H1 (cell line): ENCODE measurements at regions not wholly inside any gene's neighbourhood (a gene's known extent, or its start where the extent isn't known, plus 50 kb on each side); places are given as distances from the start of the nearest gene placed in this dataset.

Source experiments
- CTCF ChIA-PET: fragments of 300-600 bp; sonication (Branson Sonifier 250); formaldehyde crosslinking; loops from one replicate; lab custom pipeline; 2021; ENCODE audit not compliant: partially characterized antibody; lab: Charles Lee
- POLR2A ChIA-PET: fragments of 300-600 bp; sonication (Branson Sonifier 250); formaldehyde crosslinking; loops from one replicate; lab custom pipeline; 2021; ENCODE audit warnings: inconsistent platforms; ENCODE audit not compliant: partially characterized antibody; lab: Charles Lee
- DNase-seq, 2 experiments: peaks; one replicate each; pipeline versions ENCODE4 v3.0.0 to v3.0.0-alpha.2; 2010 to 2022; ENCODE audit warnings: low spot score in 2 of 2, low read depth in 1 of 2, mixed read lengths in 1 of 2
- FAIRE-seq: peaks from 2 replicates; lab custom pipeline; 2011; peaks lifted over from hg19 to GRCh38; lab: Jason Lieb, UNC
- H2AFZ ChIP-seq: 2 replicates; pipeline ENCODE4 v1.8.1; 2012; ENCODE audit warnings: low read length, inconsistent platforms
- H2AK5ac ChIP-seq: 2 replicates; pipeline ENCODE4 v1.6.1; 2013; ENCODE audit warnings: low read depth, low read length
- H2BK120ac ChIP-seq: replicated peaks from 2 replicates; pipeline ENCODE3; 2013; ENCODE audit warnings: low read depth, low read length, inconsistent platforms
- H2BK12ac ChIP-seq: 2 replicates; pipeline ENCODE4 v1.6.1; 2013; ENCODE audit warnings: low read depth, low read length
- H2BK15ac ChIP-seq: 2 replicates; pipeline ENCODE4 v1.6.1; 2013; ENCODE audit warnings: low read length
- H2BK20ac ChIP-seq: 2 replicates; pipeline ENCODE4 v1.6.1; 2013; ENCODE audit warnings: low read length
- H2BK5ac ChIP-seq: 2 replicates; pipeline ENCODE4 v1.6.1; 2013; ENCODE audit warnings: low read depth, low read length
- H3K14ac ChIP-seq: 2 replicates; pipeline ENCODE4 v1.6.1; 2013; ENCODE audit warnings: inconsistent platforms; ENCODE audit not compliant: insufficient read length
- H3K18ac ChIP-seq: 2 replicates; pipeline ENCODE4 v1.6.1; 2013; ENCODE audit warnings: low read length; ENCODE audit errors: extremely low read depth
- H3K23ac ChIP-seq: 2 replicates; pipeline ENCODE4 v1.6.1; 2013; ENCODE audit warnings: inconsistent platforms; ENCODE audit not compliant: insufficient read length
- H3K23me2 ChIP-seq: 2 replicates; pipeline ENCODE4 v1.6.1; 2013; ENCODE audit warnings: low read depth, low read length
- H3K27ac ChIP-seq: 2 replicates; pipeline ENCODE4 v1.6.1; 2011; ENCODE audit warnings: low read depth, low read length, inconsistent platforms
- H3K27me3 ChIP-seq, 4 experiments: replicated peaks in 1 of 4; 1 replicate in 1 of 4; 2 replicates in 3 of 4; pipeline versions ENCODE4 v1.6.1 to v1.8.1; 2011 to 2013; ENCODE audit warnings: low read length in 3 of 4, mild to moderate bottlenecking in 3 of 4, inconsistent platforms in 2 of 4, mixed read lengths in 2 of 4, moderate library complexity in 1 of 4; ENCODE audit not compliant: control insufficient read depth in 3 of 4, insufficient read depth in 3 of 4; ENCODE audit errors: extremely low read depth in 1 of 4
- H3K36me3 ChIP-seq, 4 experiments: 2 replicates each; pipeline versions ENCODE4 v1.6.1 to v1.8.1; 2011 to 2013; ENCODE audit warnings: mild to moderate bottlenecking in 4 of 4, low read length in 3 of 4, moderate library complexity in 2 of 4, control low read depth in 1 of 4, inconsistent platforms in 1 of 4; ENCODE audit not compliant: insufficient read depth in 4 of 4, control insufficient read depth in 2 of 4
- H3K4ac ChIP-seq: replicated peaks from 2 replicates; pipeline ENCODE3; 2013; ENCODE audit warnings: low read length, low read depth, mixed read lengths, inconsistent platforms; ENCODE audit not compliant: insufficient read length
- H3K4me1 ChIP-seq, 4 experiments: replicated peaks in 1 of 4; 1 replicate in 1 of 4; 2 replicates in 3 of 4; pipeline versions ENCODE4 v1.6.1 to v1.8.1; 2011 to 2013; ENCODE audit warnings: low read length in 3 of 4, inconsistent platforms in 2 of 4, mixed read lengths in 1 of 4; ENCODE audit not compliant: insufficient read depth in 4 of 4, control insufficient read depth in 3 of 4
- H3K4me2 ChIP-seq, 2 experiments: 2 replicates each; pipeline versions ENCODE4 v1.6.1 to v1.8.1; 2011 to 2013; ENCODE audit warnings: low read depth in 2 of 2, low read length in 2 of 2, control low read depth in 1 of 2, inconsistent platforms in 1 of 2, mild to moderate bottlenecking in 1 of 2; ENCODE audit not compliant: insufficient read depth in 1 of 2
- H3K4me3 ChIP-seq, 4 experiments: fragments of 200-600, 300-600 bp in 1 of 4; sonication (generic), shearing (Covaris generic), sonication (Bioruptor Twin) in 1 of 4; 2 replicates each; pipeline versions ENCODE4 v1.5.1 to v1.8.1; 2011 to 2016; ENCODE audit warnings: low read length in 4 of 4, low read depth in 3 of 4, control low read depth in 2 of 4, inconsistent platforms in 2 of 4, mild to moderate bottlenecking in 2 of 4, mixed read lengths in 1 of 4, moderate library complexity in 1 of 4; ENCODE audit not compliant: insufficient read depth in 2 of 4; ENCODE audit errors: extremely low read depth in 1 of 4
- H3K56ac ChIP-seq: replicated peaks from 2 replicates; pipeline ENCODE3; 2013; ENCODE audit warnings: low read depth, mild to moderate bottlenecking, mixed read lengths, low read length, inconsistent platforms; ENCODE audit not compliant: insufficient read length
- H3K79me1 ChIP-seq: 2 replicates; pipeline ENCODE4 v1.6.1; 2013; ENCODE audit warnings: low read depth, low read length, control low read depth
- H3K79me2 ChIP-seq, 2 experiments: 2 replicates each; pipeline versions ENCODE4 v1.6.1 to v1.8.1; 2012 to 2013; ENCODE audit warnings: low read length in 2 of 2, mild to moderate bottlenecking in 2 of 2, inconsistent platforms in 1 of 2; ENCODE audit not compliant: insufficient read depth in 2 of 2, control insufficient read depth in 1 of 2
- H3K9ac ChIP-seq, 4 experiments: replicated peaks in 1 of 4; 1 replicate in 1 of 4; 2 replicates in 3 of 4; pipeline versions ENCODE4 v1.6.1 to v1.8.1; 2011 to 2013; ENCODE audit warnings: low read depth in 3 of 4, low read length in 3 of 4, control low read depth in 2 of 4, mild to moderate bottlenecking in 2 of 4, moderate library complexity in 2 of 4, inconsistent platforms in 1 of 4; ENCODE audit errors: extremely low read depth in 1 of 4
- H3K9me3 ChIP-seq, 2 experiments: 2 replicates each; pipeline versions ENCODE4 v1.6.1 to v1.8.1; 2012 to 2013; ENCODE audit warnings: mild to moderate bottlenecking in 2 of 2, moderate library complexity in 2 of 2, control low read depth in 1 of 2, inconsistent platforms in 1 of 2, low read depth in 1 of 2, low read length in 1 of 2, mixed read lengths in 1 of 2; ENCODE audit not compliant: insufficient read depth in 2 of 2
- H4K20me1 ChIP-seq, 2 experiments: replicated peaks in 1 of 2; 2 replicates each; pipeline versions ENCODE3 to v1.8.1; 2011 to 2013; ENCODE audit warnings: inconsistent platforms in 2 of 2, low read length in 2 of 2, mild to moderate bottlenecking in 1 of 2; ENCODE audit not compliant: insufficient read depth in 2 of 2, control insufficient read depth in 1 of 2
- H4K5ac ChIP-seq: 2 replicates; pipeline ENCODE4 v1.6.1; 2013; ENCODE audit warnings: low read length, low read depth, mixed read lengths, inconsistent platforms; ENCODE audit not compliant: insufficient read length
- H4K8ac ChIP-seq: 2 replicates; pipeline ENCODE4 v1.8.0; 2013; ENCODE audit warnings: mild to moderate bottlenecking, moderate library complexity, low read length, inconsistent platforms; ENCODE audit not compliant: insufficient read depth; ENCODE audit errors: extremely low read depth
- H4K91ac ChIP-seq: replicated peaks from 2 replicates; pipeline ENCODE3; 2013; ENCODE audit warnings: low read length, mixed read lengths, inconsistent platforms; ENCODE audit not compliant: insufficient read length
- CTBP2 ChIP-seq: IDR thresholded peaks from 2 replicates; pipeline ENCODE4 v1.7.0; 2011; ENCODE audit warnings: borderline replicate concordance, mild to moderate bottlenecking, moderate library complexity, mixed read lengths, low read length; ENCODE audit not compliant: insufficient read depth, insufficient read length
- FOSL1 ChIP-seq: IDR thresholded peaks from 2 replicates; pipeline ENCODE4 v1.6.1; 2011; ENCODE audit warnings: mild to moderate bottlenecking, low read depth, low read length, moderate library complexity; ENCODE audit not compliant: insufficient read depth
- HDAC6 ChIP-seq: IDR thresholded peaks from one replicate; pipeline ENCODE4 v1.7.1; 2012; ENCODE audit warnings: low read depth, mild to moderate bottlenecking, inconsistent platforms, low read length, moderate library complexity
- KDM4A ChIP-seq: IDR thresholded peaks from one replicate; pipeline ENCODE4 v1.7.1; 2012; ENCODE audit warnings: low read depth, mild to moderate bottlenecking, moderate library complexity, low read length, inconsistent platforms; ENCODE audit not compliant: severe bottlenecking
- RXRA ChIP-seq: IDR thresholded peaks from 2 replicates; pipeline ENCODE4 v1.6.1; 2011; ENCODE audit warnings: low read depth, mild to moderate bottlenecking, low read length, moderate library complexity; ENCODE audit not compliant: insufficient read depth
- SUZ12 ChIP-seq: fragments of 200-600 bp; sonication (generic); IDR thresholded peaks from 2 replicates; pipeline ENCODE4 v1.6.1; 2012; ENCODE audit warnings: mild to moderate bottlenecking, inconsistent platforms, low read length, moderate library complexity, mixed read lengths
- TBP ChIP-seq: IDR thresholded peaks from 2 replicates; pipeline ENCODE4 v1.6.1; 2011; ENCODE audit warnings: low read depth, low read length, improper control_type of control experiment
- WGBS, 2 experiments: shearing (Covaris generic) in 1 of 2; methylation state at CpG; one replicate each; pipeline versions ENCODE4 v1.1.6 to v1.1.7; 2013 to 2015; ENCODE audit warnings: low lambda C conversion rate in 2 of 2, mixed read lengths in 2 of 2, inconsistent platforms in 1 of 2, low coverage in 1 of 2, missing lambda C conversion rate in 1 of 2; ENCODE audit not compliant: insufficient replicate concordance in 2 of 2, insufficient coverage in 1 of 2, insufficient read length in 1 of 2; ENCODE audit errors: extremely low coverage in 1 of 2, missing lambda C conversion rate in 1 of 2; 5-methylcytosine and 5-hydroxymethylcytosine counted together
- TF ChIP-seq, protein P1 (sequence below): IDR thresholded peaks from 2 replicates; pipeline ENCODE4 v1.6.1; 2012; ENCODE audit warnings: inconsistent platforms

DNA sequence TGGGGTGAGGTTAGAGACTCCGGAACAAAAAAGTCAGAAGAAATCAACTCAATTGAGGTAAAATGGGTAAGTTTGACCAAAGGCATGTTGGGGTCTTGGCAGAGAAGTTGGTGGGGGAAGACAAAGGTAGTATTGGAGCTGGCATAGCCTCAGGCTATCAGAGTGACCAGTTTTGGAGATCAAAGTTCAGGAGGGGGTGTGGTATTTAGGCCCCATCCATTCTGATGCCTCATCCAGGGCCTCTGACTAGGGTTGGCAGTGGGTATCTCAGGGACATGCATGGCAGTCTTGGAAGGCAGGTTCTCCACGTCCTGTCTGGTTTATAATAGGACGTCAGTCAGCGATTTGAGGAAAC is 73.2 kb upstream of the TRABD2B start:
- H3K4me2 ChIP-seq: no peak overlapping the region
- H4K8ac ChIP-seq: no peak overlapping the region
- WGBS, 2 experiments: 95% methylated on average over 4 of the region's 4 CpGs; no CpG with 5 or more reads in 1 of the 2 experiments
- H3K23ac ChIP-seq: no peak overlapping the region
- no peaks in the 10 kb centered on the region for H3K9me3 ChIP-seq
- DNase-seq: no peak
- FAIRE-seq: no peak
- no peak overlapping the region for H4K5ac ChIP-seq
- H4K91ac ChIP-seq: no peak overlapping the region
- TF ChIP-seq, protein P1, sequence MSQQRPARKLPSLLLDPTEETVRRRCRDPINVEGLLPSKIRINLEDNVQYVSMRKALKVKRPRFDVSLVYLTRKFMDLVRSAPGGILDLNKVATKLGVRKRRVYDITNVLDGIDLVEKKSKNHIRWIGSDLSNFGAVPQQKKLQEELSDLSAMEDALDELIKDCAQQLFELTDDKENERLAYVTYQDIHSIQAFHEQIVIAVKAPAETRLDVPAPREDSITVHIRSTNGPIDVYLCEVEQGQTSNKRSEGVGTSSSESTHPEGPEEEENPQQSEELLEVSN: no peak
- TF ChIP-seq FOSL1: no peak
- no peak for TF ChIP-seq KDM4A
- no peak for TF ChIP-seq SUZ12
- no peak for TF ChIP-seq TBP
- TF ChIP-seq HDAC6: no peak
- TF ChIP-seq RXRA: no peak
- no peak for TF ChIP-seq CTBP2
- no peak overlapping the region for H3K14ac ChIP-seq
- no peaks in the 10 kb centered on the region; the same call in 1 of the 2 replicates for H3K23me2 ChIP-seq
- no peaks in the 10 kb centered on the region for H4K20me1 ChIP-seq
- no peak overlapping the region for H3K4me3 ChIP-seq
- H2AK5ac ChIP-seq: no peak overlapping the region
- H3K36me3 ChIP-seq: no peaks in the 10 kb centered on the region
- H3K79me1 ChIP-seq: no peaks in the 10 kb centered on the region
- no peak overlapping the region for H2BK5ac ChIP-seq
- H3K4ac ChIP-seq: no peak overlapping the region
- no peak overlapping the region for H2BK120ac ChIP-seq
- no peaks in the 10 kb centered on the region; a peak in 1 of 7 replicates for H3K27me3 ChIP-seq
- no peak overlapping the region for H3K9ac ChIP-seq
- no peaks in the 10 kb centered on the region for H3K4me1 ChIP-seq
- H3K18ac ChIP-seq: no peak overlapping the region
- 0 out of 2 replicates have a peak overlapping the region, but pooled peaks have one; percentile 48 for H2BK20ac ChIP-seq
- POLR2A ChIA-PET: no interaction called here
- CTCF ChIA-PET: interaction anchor here (1.0 to 1.5 kb wide), 2 partner anchors 10 to 15 kb away, joined by 3 to 10 read pairs; no protein-coding TSS in a partner anchor
- H3K56ac ChIP-seq: no peak overlapping the region
- no peak overlapping the region for H2AFZ ChIP-seq
- no peak overlapping the region for H2BK12ac ChIP-seq
- no peaks in the 10 kb centered on the region for H3K79me2 ChIP-seq
- H2BK15ac ChIP-seq: no peak overlapping the region
- no peak overlapping the region for H3K27ac ChIP-seq
